Right atrium auricular region (tissue), 2 donors: ENCODE measurements at regions not wholly inside any gene's neighbourhood (a gene's known extent, or its start where the extent isn't known, plus 50 kb on each side); places are given as distances from the start of the nearest gene placed in this dataset.
A peak's percentile ranks its signal among the peaks of the same experiment; 100 is the strongest.

Source experiments
- DNase-seq: peaks from one replicate; pipeline ENCODE4 v3.0.0-alpha.2; 2019; ENCODE audit warnings: low spot score
- H3K27ac ChIP-seq, 2 donors: fragments of 200-600 bp; sonication (generic); 1 replicate in 1 of 2; 2 replicates in 1 of 2; pipeline ENCODE4 v1.5.1; 2016 to 2019
- H3K27me3 ChIP-seq, 2 donors: fragments of 200-600 bp; sonication (generic); one replicate each; pipeline versions ENCODE4 v1.5.1 to v1.6.0; 2017 to 2019
- H3K36me3 ChIP-seq: fragments of 200-600 bp; sonication (generic); one replicate; pipeline ENCODE4 v1.5.1; 2016
- H3K4me1 ChIP-seq, 2 donors: fragments of 200-600 bp; sonication (generic); one replicate each; pipeline versions ENCODE4 v1.5.1 to v1.6.0; 2017 to 2019
- H3K4me3 ChIP-seq, 2 donors: fragments of 200-600 bp; sonication (generic); 1 replicate in 1 of 2; 2 replicates in 1 of 2; pipeline ENCODE4 v1.5.1; 2017 to 2019; ENCODE audit warnings: mild to moderate bottlenecking in 1 of 2, moderate library complexity in 1 of 2
- H3K9me3 ChIP-seq, 2 donors: fragments of 200-600 bp; sonication (generic); one replicate each; pipeline ENCODE4 v1.5.1; 2019
- TF ChIP-seq, protein P1 (sequence below), 2 donors: fragments of 200-600 bp; sonication (generic); IDR thresholded peaks; one replicate each; pipeline ENCODE4 v1.5.1; 2019; ENCODE audit warnings: antibody characterized with exemption in 2 of 2

GRCh38 chr2:133651861-133652260 is 83.6 kb upstream of the NCKAP5 start:
- Histone ChIP-seq H3K36me3 (no peaks in the 10 kb centered on the region), H3K27ac (peak overlapping the region in 1 of 2 donors; percentile 38), H3K4me1 (peaks cover 0 to 12% of the 10 kb centered on the region in 2 donors), H3K4me3 (no peak overlapping the region), H3K9me3 (peaks cover 2 to 6% of the 10 kb centered on the region in 2 donors), H3K27me3 (no peaks in the 10 kb centered on the region)
- DNase-seq, result no peak
- TF ChIP-seq, protein P1, sequence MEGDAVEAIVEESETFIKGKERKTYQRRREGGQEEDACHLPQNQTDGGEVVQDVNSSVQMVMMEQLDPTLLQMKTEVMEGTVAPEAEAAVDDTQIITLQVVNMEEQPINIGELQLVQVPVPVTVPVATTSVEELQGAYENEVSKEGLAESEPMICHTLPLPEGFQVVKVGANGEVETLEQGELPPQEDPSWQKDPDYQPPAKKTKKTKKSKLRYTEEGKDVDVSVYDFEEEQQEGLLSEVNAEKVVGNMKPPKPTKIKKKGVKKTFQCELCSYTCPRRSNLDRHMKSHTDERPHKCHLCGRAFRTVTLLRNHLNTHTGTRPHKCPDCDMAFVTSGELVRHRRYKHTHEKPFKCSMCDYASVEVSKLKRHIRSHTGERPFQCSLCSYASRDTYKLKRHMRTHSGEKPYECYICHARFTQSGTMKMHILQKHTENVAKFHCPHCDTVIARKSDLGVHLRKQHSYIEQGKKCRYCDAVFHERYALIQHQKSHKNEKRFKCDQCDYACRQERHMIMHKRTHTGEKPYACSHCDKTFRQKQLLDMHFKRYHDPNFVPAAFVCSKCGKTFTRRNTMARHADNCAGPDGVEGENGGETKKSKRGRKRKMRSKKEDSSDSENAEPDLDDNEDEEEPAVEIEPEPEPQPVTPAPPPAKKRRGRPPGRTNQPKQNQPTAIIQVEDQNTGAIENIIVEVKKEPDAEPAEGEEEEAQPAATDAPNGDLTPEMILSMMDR (IDR thresholded peaks at IDR 0.05), result no peak

DNA sequence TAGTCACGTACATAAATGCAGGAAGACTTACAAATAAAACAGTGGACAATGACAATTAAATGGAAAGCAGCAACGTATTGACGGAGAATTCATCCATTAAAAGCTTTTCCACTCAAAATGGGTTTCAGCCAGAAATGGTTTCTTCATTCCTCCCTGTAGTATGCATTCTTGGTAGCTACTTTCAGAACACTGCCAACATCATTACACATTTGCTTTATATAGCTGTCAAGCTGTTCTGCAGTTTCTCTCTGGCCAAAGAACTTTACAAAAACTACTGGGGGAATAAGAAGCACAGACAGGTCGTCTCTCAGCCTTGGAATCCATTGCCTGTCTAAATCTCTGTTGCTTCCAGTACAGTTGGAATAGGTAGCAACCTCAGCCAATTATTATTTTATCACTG is 84.1 kb upstream of the NCKAP5 start:
- Histone ChIP-seq H3K4me3 (no peak overlapping the region), H3K36me3 (no peaks in the 10 kb centered on the region), H3K27ac (peak overlapping the region in 1 of 2 donors; percentile 38), H3K27me3 (no peaks in the 10 kb centered on the region), H3K9me3 (peaks cover 2 to 6% of the 10 kb centered on the region in 2 donors), H3K4me1 (peaks cover 0 to 12% of the 10 kb centered on the region in 2 donors)
- DNase-seq, result no peak
- TF ChIP-seq, protein P1 (IDR thresholded peaks at IDR 0.05), result no peak

GRCh38 chr2:133653056-133653455 is 84.8 kb upstream of the NCKAP5 start:
- H3K4me1 ChIP-seq, result peaks cover 0 to 12% of the 10 kb centered on the region in 2 donors
- no peak for DNase-seq
- TF ChIP-seq, protein P1 (IDR thresholded peaks at IDR 0.05), result no peak
- no peaks in the 10 kb centered on the region for H3K27me3 ChIP-seq
- no peaks in the 10 kb centered on the region for H3K36me3 ChIP-seq
- H3K4me3 ChIP-seq, result no peak overlapping the region
- H3K27ac ChIP-seq, result peak overlapping the region in 1 of 2 donors; percentile 38
- H3K9me3 ChIP-seq, result peaks cover 2 to 6% of the 10 kb centered on the region in 2 donors

- Histone ChIP-seq H3K27me3 (no peaks in the 10 kb centered on the region), H3K4me3 (no peak overlapping the region), H3K4me1 (peaks cover 0 to 12% of the 10 kb centered on the region in 2 donors), H3K9me3 (peaks cover 2 to 6% of the 10 kb centered on the region in 2 donors), H3K27ac (no peak overlapping the region), H3K36me3 (no peaks in the 10 kb centered on the region)
- TF ChIP-seq, protein P1 (IDR thresholded peaks at IDR 0.05), result no peak
- DNase-seq, result no peak
Measured at GRCh38 chr2:133654949-133655348, 86.7 kb upstream of the NCKAP5 start.

GRCh38 chr2:133655610-133656009 is 87.3 kb upstream of the NCKAP5 start:
- Histone ChIP-seq H3K27me3 (no peaks in the 10 kb centered on the region), H3K27ac (no peak overlapping the region), H3K4me1 (peaks cover 0 to 12% of the 10 kb centered on the region in 2 donors), H3K9me3 (peaks cover 0 to 2% of the 10 kb centered on the region in 2 donors), H3K4me3 (no peak overlapping the region), H3K36me3 (no peaks in the 10 kb centered on the region)
- no peak for DNase-seq
- TF ChIP-seq, protein P1 (IDR thresholded peaks at IDR 0.05), result no peak

- DNase-seq, result no peak
- Histone ChIP-seq H3K36me3 (no peaks in the 10 kb centered on the region), H3K27ac (no peak overlapping the region), H3K4me3 (no peak overlapping the region), H3K9me3 (no peaks in the 10 kb centered on the region), H3K4me1 (peaks cover 0 to 6% of the 10 kb centered on the region in 2 donors), H3K27me3 (no peaks in the 10 kb centered on the region)
- TF ChIP-seq, protein P1 (IDR thresholded peaks at IDR 0.05), result no peak
Measured at GRCh38 chr2:133657591-133657990, 89.3 kb upstream of the NCKAP5 start.
